Karpas-422 (cell line): ENCODE measurements at regions not wholly inside any gene's neighbourhood (a gene's known extent, or its start where the extent isn't known, plus 50 kb on each side); places are given as distances from the start of the nearest gene placed in this dataset.

Experiments
- DNase-seq: peaks from one replicate; pipeline ENCODE4 v3.0.0-alpha.2; 2015
- H2AFZ ChIP-seq: fragments of 200-600 bp; sonication (generic); 2 replicates; pipeline ENCODE4 v1.6.1; 2014; ENCODE audit warnings: antibody characterized with exemption, low read length, mixed read lengths
- H3K27ac ChIP-seq: fragments of 200-600 bp; sonication (generic); 2 replicates; pipeline ENCODE4 v1.5.1; 2014; ENCODE audit warnings: mild to moderate bottlenecking, low read length, moderate library complexity
- H3K27me3 ChIP-seq: fragments of 200-600 bp; sonication (generic); 2 replicates; pipeline ENCODE4 v1.6.1; 2014; ENCODE audit warnings: low read length, mixed read lengths
- H3K36me3 ChIP-seq: fragments of 200-600 bp; sonication (generic); 2 replicates; pipeline ENCODE4 v1.6.1; 2014; ENCODE audit warnings: low read length, mixed read lengths; ENCODE audit not compliant: insufficient read depth
- H3K4me1 ChIP-seq: fragments of 200-600 bp; sonication (generic); 2 replicates; pipeline ENCODE4 v1.6.1; 2014; ENCODE audit warnings: mild to moderate bottlenecking, low read length, mixed read lengths
- H3K4me2 ChIP-seq: fragments of 200-600 bp; sonication (generic); 2 replicates; pipeline ENCODE4 v1.6.1; 2014; ENCODE audit warnings: low read length, low read depth, mild to moderate bottlenecking; ENCODE audit not compliant: poor library complexity, severe bottlenecking
- H3K4me3 ChIP-seq: fragments of 200-600 bp; sonication (generic); 2 replicates; pipeline ENCODE4 v1.5.1; 2014; ENCODE audit warnings: mild to moderate bottlenecking, antibody characterized with exemption, low read length, mixed read lengths
- H3K79me2 ChIP-seq: fragments of 200-600 bp; sonication (generic); 2 replicates; pipeline ENCODE4 v1.6.1; 2014; ENCODE audit warnings: mild to moderate bottlenecking, low read length, mixed read lengths
- H3K9ac ChIP-seq: fragments of 200-600 bp; sonication (generic); 2 replicates; pipeline ENCODE4 v1.6.0; 2014; ENCODE audit warnings: low read length
- H3K9me2 ChIP-seq: fragments of 200-600 bp; sonication (generic), shearing (Covaris generic); replicated peaks from 2 replicates; pipeline ENCODE4 v1.6.0; 2014; ENCODE audit warnings: mild to moderate bottlenecking, low read length, moderate library complexity; ENCODE audit not compliant: insufficient read depth
- H3K9me3 ChIP-seq: fragments of 300-700, 200-600 bp; sonication (generic); 2 replicates; pipeline ENCODE4 v1.6.1; 2014; ENCODE audit warnings: low read length, mixed read lengths
- H4K20me1 ChIP-seq: fragments of 200-600 bp; sonication (generic); 2 replicates; pipeline ENCODE4 v1.6.1; 2014; ENCODE audit warnings: mild to moderate bottlenecking, antibody characterized with exemption, low read length, low read depth; ENCODE audit not compliant: insufficient read depth

GRCh38 chr5:170451747-170452365 is 52.0 kb upstream of the KCNIP1 start:
- DNase-seq, result no peak
- no peak overlapping the region for H3K27ac ChIP-seq
- H3K27me3 ChIP-seq, result no peaks in the 10 kb centered on the region
- H3K4me2 ChIP-seq, result no peak overlapping the region
- peaks cover 13% of the 10 kb centered on the region for H3K4me1 ChIP-seq
- no peaks in the 10 kb centered on the region for H3K79me2 ChIP-seq
- no peaks in the 10 kb centered on the region for H4K20me1 ChIP-seq
- no peaks in the 10 kb centered on the region for H3K9me2 ChIP-seq
- H2AFZ ChIP-seq, result no peak overlapping the region
- no peak overlapping the region for H3K9ac ChIP-seq
- H3K36me3 ChIP-seq, result peaks cover 2% of the 10 kb centered on the region; the same call in 1 of the 2 replicates
- no peak overlapping the region for H3K4me3 ChIP-seq
- peaks cover 6% of the 10 kb centered on the region for H3K9me3 ChIP-seq

GRCh38 chr5:170450061-170450669 is 53.7 kb upstream of the KCNIP1 start:
- Histone ChIP-seq H4K20me1 (no peaks in the 10 kb centered on the region), H2AFZ (no peak overlapping the region), H3K27ac (no peak overlapping the region), H3K79me2 (no peaks in the 10 kb centered on the region), H3K27me3 (no peaks in the 10 kb centered on the region), H3K9me3 (peaks cover 8% of the 10 kb centered on the region), H3K4me2 (no peak overlapping the region), H3K36me3 (peaks cover 4% of the 10 kb centered on the region; the same call in 1 of the 2 replicates), H3K9me2 (no peaks in the 10 kb centered on the region), H3K9ac (no peak overlapping the region), H3K4me3 (no peak overlapping the region), H3K4me1 (peaks cover 13% of the 10 kb centered on the region)
- no peak for DNase-seq

DNA sequence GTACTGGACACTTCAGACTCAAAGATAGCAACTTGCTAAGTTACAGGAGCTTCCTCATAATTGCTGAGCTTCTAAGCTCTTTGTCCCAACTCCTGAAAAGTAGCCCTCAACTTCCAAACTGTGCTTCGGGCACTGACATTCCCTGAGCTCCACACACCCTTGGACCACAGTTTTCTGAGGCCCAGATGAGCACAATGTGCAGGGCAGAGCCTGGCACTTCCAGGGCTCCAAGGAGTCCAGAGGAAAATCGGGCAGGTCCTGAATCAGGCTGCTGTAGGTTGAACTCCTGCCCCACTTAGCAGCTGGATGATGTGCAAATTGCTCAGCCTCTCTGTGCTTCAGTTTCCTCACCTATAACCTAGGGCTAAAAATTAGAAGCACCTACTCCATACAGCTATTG is 54.6 kb upstream of the KCNIP1 start:
- Histone ChIP-seq H3K36me3 (peaks cover 4% of the 10 kb centered on the region; the same call in 1 of the 2 replicates), H3K9me3 (peaks cover 8% of the 10 kb centered on the region), H3K4me1 (peaks cover 13% of the 10 kb centered on the region), H3K4me2 (no peak overlapping the region), H2AFZ (no peak overlapping the region), H4K20me1 (no peaks in the 10 kb centered on the region), H3K9me2 (no peaks in the 10 kb centered on the region), H3K9ac (no peak overlapping the region), H3K4me3 (no peak overlapping the region), H3K27ac (no peak overlapping the region), H3K79me2 (no peaks in the 10 kb centered on the region), H3K27me3 (no peaks in the 10 kb centered on the region)
- DNase-seq, result no peak

GRCh38 chr5:170448221-170448620 is 55.6 kb upstream of the KCNIP1 start:
- no peak for DNase-seq
- no peaks in the 10 kb centered on the region for H3K9me2 ChIP-seq
- no peaks in the 10 kb centered on the region for H4K20me1 ChIP-seq
- H3K4me3 ChIP-seq, result no peak overlapping the region
- H3K9me3 ChIP-seq, result peaks cover 8% of the 10 kb centered on the region
- H3K36me3 ChIP-seq, result peaks cover 4% of the 10 kb centered on the region; the same call in 1 of the 2 replicates
- no peak overlapping the region for H3K9ac ChIP-seq
- no peak overlapping the region for H2AFZ ChIP-seq
- no peak overlapping the region for H3K27ac ChIP-seq
- no peaks in the 10 kb centered on the region for H3K27me3 ChIP-seq
- peaks cover 14% of the 10 kb centered on the region for H3K4me1 ChIP-seq
- H3K79me2 ChIP-seq, result no peaks in the 10 kb centered on the region
- H3K4me2 ChIP-seq, result no peak overlapping the region

- H3K4me3 ChIP-seq, result no peak overlapping the region
- peaks cover 8% of the 10 kb centered on the region for H3K9me3 ChIP-seq
- H3K4me2 ChIP-seq, result no peak overlapping the region
- H2AFZ ChIP-seq, result no peak overlapping the region
- DNase-seq, result no peak
- no peaks in the 10 kb centered on the region for H3K79me2 ChIP-seq
- H3K9me2 ChIP-seq, result no peaks in the 10 kb centered on the region
- H3K36me3 ChIP-seq, result peaks cover 4% of the 10 kb centered on the region; the same call in 1 of the 2 replicates
- no peaks in the 10 kb centered on the region for H3K27me3 ChIP-seq
- H3K9ac ChIP-seq, result no peak overlapping the region
- peaks cover 10% of the 10 kb centered on the region for H3K4me1 ChIP-seq
- H4K20me1 ChIP-seq, result no peaks in the 10 kb centered on the region
- H3K27ac ChIP-seq, result no peak overlapping the region
These were observed 57.2 kb upstream of the KCNMB1 start for GRCh38 chr5:170446365-170446764.

- H4K20me1 ChIP-seq, result no peaks in the 10 kb centered on the region
- H3K36me3 ChIP-seq, result peaks cover 4% of the 10 kb centered on the region; the same call in 1 of the 2 replicates
- no peak overlapping the region for H3K4me3 ChIP-seq
- no peak overlapping the region for H2AFZ ChIP-seq
- H3K9me2 ChIP-seq, result no peaks in the 10 kb centered on the region
- no peak for DNase-seq
- H3K4me2 ChIP-seq, result no peak overlapping the region
- H3K27me3 ChIP-seq, result no peaks in the 10 kb centered on the region
- H3K9ac ChIP-seq, result no peak overlapping the region
- H3K79me2 ChIP-seq, result no peaks in the 10 kb centered on the region
- peaks cover 8% of the 10 kb centered on the region for H3K9me3 ChIP-seq
- peaks cover 10% of the 10 kb centered on the region for H3K4me1 ChIP-seq
- no peak overlapping the region for H3K27ac ChIP-seq
These were observed 56.8 kb upstream of the KCNMB1 start for GRCh38 chr5:170445936-170446335.

DNA sequence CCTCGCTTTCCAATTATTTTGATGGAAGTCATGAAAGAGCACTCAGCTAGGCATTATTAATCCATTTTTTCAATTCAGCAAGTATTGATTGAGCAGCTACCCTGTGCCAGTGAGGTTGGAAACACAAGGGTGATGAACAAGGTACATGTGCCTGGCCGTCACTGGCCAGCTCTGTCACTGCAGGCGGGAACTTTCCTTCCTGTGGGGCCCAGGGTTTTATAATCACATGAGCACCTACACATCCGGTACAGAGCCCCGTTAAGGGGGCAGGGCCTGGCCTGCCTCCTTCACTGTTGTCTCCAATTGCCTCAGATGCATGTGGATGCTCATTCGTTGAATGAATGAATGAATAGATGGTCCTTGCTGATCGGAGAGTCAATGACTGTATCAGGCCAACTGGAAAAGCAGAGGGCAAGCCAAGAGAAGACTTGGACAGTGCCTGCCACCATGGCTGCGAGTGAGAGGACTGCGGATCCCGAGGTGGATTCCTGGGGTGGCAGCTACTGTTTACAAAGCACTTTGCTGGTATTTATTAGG is 55.9 kb upstream of the KCNMB1 start:
- no peak for DNase-seq
- Histone ChIP-seq H3K27me3 (no peaks in the 10 kb centered on the region), H3K4me1 (peaks cover 15% of the 10 kb centered on the region), H3K4me2 (no peak overlapping the region), H4K20me1 (no peaks in the 10 kb centered on the region), H3K79me2 (no peaks in the 10 kb centered on the region), H3K9me2 (no peaks in the 10 kb centered on the region), H2AFZ (no peak overlapping the region), H3K27ac (no peak overlapping the region), H3K4me3 (no peak overlapping the region), H3K9me3 (peaks cover 8% of the 10 kb centered on the region), H3K36me3 (peaks cover 4% of the 10 kb centered on the region; the same call in 1 of the 2 replicates), H3K9ac (no peak overlapping the region)

DNA sequence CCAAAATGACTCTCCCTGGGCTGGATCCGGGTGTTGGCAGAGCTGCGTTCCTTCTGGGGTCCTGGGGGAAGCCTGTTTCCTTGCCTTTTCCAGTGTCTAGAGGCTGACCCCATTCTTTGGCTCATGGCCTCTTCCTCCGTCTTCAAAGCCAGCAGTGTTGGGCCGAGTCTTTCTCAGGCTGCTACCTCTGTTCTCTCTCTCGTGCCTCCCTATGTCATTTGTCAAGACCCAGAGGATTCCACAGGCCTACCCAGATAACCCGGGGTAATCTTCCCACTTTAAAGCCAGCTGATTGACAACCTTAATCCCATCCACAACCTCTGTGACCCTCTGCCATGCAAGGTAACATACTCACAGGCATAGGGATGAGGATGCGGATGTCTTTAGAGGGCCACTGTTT is 55.0 kb upstream of the KCNMB1 start:
- H3K9me3 ChIP-seq, result peaks cover 8% of the 10 kb centered on the region
- H2AFZ ChIP-seq, result no peak overlapping the region
- H3K4me2 ChIP-seq, result no peak overlapping the region
- H3K4me3 ChIP-seq, result no peak overlapping the region
- no peaks in the 10 kb centered on the region for H3K27me3 ChIP-seq
- H3K9me2 ChIP-seq, result no peaks in the 10 kb centered on the region
- H3K27ac ChIP-seq, result no peak overlapping the region
- H3K79me2 ChIP-seq, result no peaks in the 10 kb centered on the region
- H3K36me3 ChIP-seq, result peaks cover 4% of the 10 kb centered on the region; the same call in 1 of the 2 replicates
- peaks cover 24% of the 10 kb centered on the region for H3K4me1 ChIP-seq
- no peaks in the 10 kb centered on the region for H4K20me1 ChIP-seq
- H3K9ac ChIP-seq, result no peak overlapping the region
- DNase-seq, result no peak
